Muscle layer of duodenum (tissue), 2 donors: ENCODE measurements at regions not wholly inside any gene's neighbourhood (a gene's known extent, or its start where the extent isn't known, plus 50 kb on each side); places are given as distances from the start of the nearest gene placed in this dataset.

Source experiments
- H3K27ac ChIP-seq: one replicate; pipeline ENCODE4 v1.7.0; 2013; ENCODE audit warnings: mild to moderate bottlenecking, low read length
- H3K27me3 ChIP-seq: one replicate; pipeline ENCODE4 v1.7.0; 2013; ENCODE audit warnings: low read depth, mild to moderate bottlenecking, control low read depth, low read length
- H3K36me3 ChIP-seq, 2 donors: one replicate each; pipeline ENCODE4 v1.7.0; 2013; ENCODE audit warnings: low read length in 2 of 2, control low read depth in 1 of 2, mild to moderate bottlenecking in 1 of 2; ENCODE audit not compliant: insufficient read depth in 2 of 2, control insufficient read depth in 1 of 2
- H3K4me1 ChIP-seq, 2 donors: one replicate each; pipeline ENCODE4 v1.7.0; 2013; ENCODE audit warnings: low read length in 2 of 2, mild to moderate bottlenecking in 2 of 2, control low read depth in 1 of 2, moderate library complexity in 1 of 2; ENCODE audit not compliant: insufficient read depth in 2 of 2, control insufficient read depth in 1 of 2
- H3K4me3 ChIP-seq, 2 donors: one replicate each; pipeline ENCODE4 v1.7.0; 2013; ENCODE audit warnings: low read length in 2 of 2, low read depth in 1 of 2, mild to moderate bottlenecking in 1 of 2
- H3K9me3 ChIP-seq, 2 donors: one replicate each; pipeline ENCODE4 v1.7.0; 2013; ENCODE audit warnings: low read length in 2 of 2, control low read depth in 1 of 2, mild to moderate bottlenecking in 1 of 2; ENCODE audit not compliant: control insufficient read depth in 1 of 2
- donor health status: healthy.

DNA sequence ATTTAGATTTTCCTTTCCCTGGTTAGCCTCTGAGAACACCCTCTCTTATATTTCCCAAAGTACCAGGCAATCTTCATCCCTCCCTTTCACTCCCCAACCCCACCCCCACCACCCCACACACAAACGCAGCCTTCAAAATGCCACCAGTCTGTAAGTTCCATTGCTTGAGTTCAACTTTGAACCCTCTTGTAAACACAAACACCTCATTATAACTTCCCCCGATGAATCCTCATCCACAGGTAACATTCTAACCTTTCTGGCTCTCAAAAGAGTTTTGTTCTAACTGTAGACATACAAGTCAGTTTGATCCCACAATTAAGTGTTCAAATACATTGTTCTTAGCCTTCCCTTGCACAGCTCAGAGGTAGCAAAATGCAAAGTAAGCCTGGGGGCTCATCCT is 199.4 kb upstream of the FOXN3 start:
- Histone ChIP-seq H3K27me3 (no peaks in the 10 kb centered on the region), H3K4me1 (peaks cover 10 to 39% of the 10 kb centered on the region in 2 donors), H3K9me3 (no peaks in the 10 kb centered on the region), H3K36me3 (no peaks in the 10 kb centered on the region), H3K4me3 (peak overlapping the region in 1 of 2 donors; percentile 87), H3K27ac (peak overlapping the region; percentile 89)

DNA sequence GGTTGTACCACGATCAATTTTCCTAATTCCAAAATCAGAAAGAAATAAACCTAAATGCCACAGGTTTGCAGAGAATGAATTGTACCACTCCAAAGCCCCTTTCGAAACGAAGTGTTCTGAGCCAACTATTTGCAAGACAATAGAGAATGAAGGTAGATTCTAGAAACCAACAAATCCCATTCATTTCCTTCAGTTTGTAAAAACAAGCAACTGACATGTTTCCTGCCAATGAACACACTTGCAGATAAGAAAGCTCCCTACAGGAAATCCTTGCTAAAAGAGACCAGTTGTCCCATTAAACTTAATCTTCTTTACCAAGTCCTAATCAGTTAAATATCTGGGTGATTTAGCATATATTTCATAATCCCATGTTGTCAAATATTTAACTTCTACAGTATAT is 198.4 kb upstream of the FOXN3 start:
- no peak overlapping the region for H3K4me3 ChIP-seq
- no peaks in the 10 kb centered on the region for H3K36me3 ChIP-seq
- H3K27me3 ChIP-seq = no peaks in the 10 kb centered on the region
- no peak overlapping the region for H3K27ac ChIP-seq
- peaks cover 10 to 39% of the 10 kb centered on the region in 2 donors for H3K4me1 ChIP-seq
- H3K9me3 ChIP-seq = no peaks in the 10 kb centered on the region

DNA sequence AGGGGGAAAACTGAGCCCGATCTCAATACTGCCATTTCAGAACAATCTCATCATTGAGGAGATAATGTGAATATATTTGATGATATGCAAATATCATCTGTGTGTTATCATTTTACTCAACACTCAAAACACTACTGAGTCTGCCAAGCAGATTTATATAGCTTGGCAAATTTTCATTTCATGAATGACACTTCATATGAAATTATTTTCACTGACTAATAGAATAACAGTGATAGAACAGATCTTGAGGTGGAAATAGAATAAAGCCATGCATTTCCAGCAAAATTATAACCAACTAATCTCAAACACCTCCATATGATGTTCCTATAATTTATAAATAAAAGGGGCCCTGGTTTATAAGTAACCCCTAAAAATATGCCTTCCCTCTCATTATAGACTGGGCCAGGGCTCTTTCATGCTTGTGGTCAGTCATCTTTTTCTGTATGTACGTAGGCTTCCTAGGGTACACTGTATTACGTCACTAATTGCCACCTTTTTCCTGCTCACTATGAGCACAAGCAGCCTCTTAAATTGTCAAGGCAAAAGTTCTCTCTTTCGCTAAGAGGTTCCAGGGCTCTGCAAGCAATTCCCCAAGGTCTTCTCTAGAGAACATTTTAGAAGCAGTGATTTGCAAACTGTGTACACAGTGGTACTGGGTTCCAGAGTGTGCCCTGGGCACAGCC is 197.1 kb upstream of the FOXN3 start:
- Histone ChIP-seq H3K27me3 (no peaks in the 10 kb centered on the region), H3K4me1 (peaks cover 10 to 39% of the 10 kb centered on the region in 2 donors), H3K36me3 (no peaks in the 10 kb centered on the region), H3K27ac (no peak overlapping the region), H3K9me3 (no peaks in the 10 kb centered on the region), H3K4me3 (no peak overlapping the region)

DNA sequence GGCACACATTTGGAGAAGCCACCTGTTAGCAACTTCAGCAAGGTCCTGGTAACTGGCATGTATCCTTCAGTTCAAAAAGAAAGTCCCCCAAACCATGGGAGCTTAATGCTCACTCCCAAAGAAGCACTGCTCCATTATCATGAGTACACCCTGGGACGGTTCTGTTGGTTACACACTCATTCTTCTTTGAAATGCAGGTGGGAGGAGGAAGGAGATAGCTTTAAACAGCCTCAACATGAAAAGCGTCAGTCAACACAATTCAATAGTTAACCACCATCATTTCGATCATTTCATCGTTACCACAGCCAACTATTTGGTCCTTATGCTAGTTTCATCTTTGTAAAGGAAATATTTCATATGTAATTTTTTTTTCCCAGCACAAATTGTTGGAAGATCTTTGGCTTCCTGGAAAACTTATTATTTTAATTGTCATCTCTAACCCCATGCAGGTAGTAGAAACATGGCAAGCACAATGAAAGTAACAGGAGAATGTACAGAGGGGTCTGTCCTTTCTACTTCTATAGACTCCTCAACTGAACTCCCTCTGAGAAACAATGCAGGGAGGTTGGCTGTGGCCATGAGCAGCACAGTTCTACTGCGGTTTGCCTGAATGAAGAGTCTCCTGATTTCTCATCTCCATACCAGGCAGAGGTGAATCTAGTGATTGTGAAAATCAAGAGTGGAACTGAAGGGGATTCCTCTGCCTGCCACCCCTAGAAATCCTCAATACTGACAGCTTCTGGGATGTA is 196.4 kb upstream of the FOXN3 start:
- no peaks in the 10 kb centered on the region for H3K36me3 ChIP-seq
- no peak overlapping the region for H3K4me3 ChIP-seq
- no peak overlapping the region for H3K27ac ChIP-seq
- no peaks in the 10 kb centered on the region for H3K27me3 ChIP-seq
- H3K4me1 ChIP-seq = peaks cover 10 to 39% of the 10 kb centered on the region in 2 donors
- no peaks in the 10 kb centered on the region for H3K9me3 ChIP-seq

DNA sequence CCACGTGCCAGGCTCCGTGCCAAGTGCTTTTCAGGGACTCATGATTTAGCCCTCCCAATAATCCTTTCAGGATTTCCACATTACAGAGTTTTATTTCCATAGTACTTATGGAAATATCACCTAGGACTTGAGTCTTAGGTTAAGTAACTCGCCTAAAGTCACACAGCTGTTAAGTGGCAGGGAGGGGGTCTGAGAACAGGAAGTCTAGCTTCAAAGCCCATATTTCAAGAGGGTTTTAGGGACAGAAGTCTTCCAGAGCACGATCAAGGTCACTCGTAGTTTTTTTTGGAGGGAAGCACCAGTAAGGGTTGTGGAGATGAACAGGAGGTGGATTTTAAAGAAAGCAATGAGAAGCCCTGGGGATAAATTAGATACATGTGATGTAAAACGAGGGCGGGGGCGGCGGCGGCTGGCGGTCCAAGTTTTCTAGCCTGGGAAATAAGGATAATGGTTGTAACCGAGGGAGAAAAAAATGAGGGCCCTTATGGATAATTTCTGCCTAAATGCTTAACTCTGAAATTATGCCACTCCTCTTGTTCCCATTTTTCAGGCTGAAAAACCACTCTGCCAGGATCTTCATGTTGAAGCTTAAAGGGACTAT is 192.6 kb upstream of the FOXN3 start:
- peaks cover 0 to 9% of the 10 kb centered on the region in 2 donors for H3K4me1 ChIP-seq
- H3K36me3 ChIP-seq = no peaks in the 10 kb centered on the region
- no peak overlapping the region for H3K4me3 ChIP-seq
- no peaks in the 10 kb centered on the region for H3K9me3 ChIP-seq
- no peak overlapping the region for H3K27ac ChIP-seq
- no peaks in the 10 kb centered on the region for H3K27me3 ChIP-seq

DNA sequence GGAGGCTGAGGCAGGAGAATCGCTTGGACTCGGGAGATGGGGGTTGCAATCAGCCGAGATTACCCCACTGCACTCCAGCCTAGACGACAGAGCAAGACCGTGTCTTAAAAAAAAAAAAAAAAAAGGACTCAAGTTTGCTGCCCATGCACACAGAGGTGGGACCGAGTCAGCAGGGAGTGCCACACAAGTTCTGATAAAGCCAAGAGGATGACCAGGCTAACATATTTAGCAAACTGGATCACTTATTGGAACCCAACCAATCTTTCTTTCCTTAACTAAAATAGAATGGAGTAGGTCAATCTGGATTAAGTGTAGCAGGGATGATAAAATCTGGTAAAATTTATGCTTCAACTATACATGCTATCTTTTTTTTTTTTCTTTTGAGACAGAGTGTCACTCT is 190.4 kb upstream of the FOXN3 start:
- H3K4me1 ChIP-seq = no peaks in the 10 kb centered on the region
- H3K4me3 ChIP-seq = no peak overlapping the region
- H3K9me3 ChIP-seq = no peaks in the 10 kb centered on the region
- no peak overlapping the region for H3K27ac ChIP-seq
- no peaks in the 10 kb centered on the region for H3K27me3 ChIP-seq
- H3K36me3 ChIP-seq = no peaks in the 10 kb centered on the region

DNA sequence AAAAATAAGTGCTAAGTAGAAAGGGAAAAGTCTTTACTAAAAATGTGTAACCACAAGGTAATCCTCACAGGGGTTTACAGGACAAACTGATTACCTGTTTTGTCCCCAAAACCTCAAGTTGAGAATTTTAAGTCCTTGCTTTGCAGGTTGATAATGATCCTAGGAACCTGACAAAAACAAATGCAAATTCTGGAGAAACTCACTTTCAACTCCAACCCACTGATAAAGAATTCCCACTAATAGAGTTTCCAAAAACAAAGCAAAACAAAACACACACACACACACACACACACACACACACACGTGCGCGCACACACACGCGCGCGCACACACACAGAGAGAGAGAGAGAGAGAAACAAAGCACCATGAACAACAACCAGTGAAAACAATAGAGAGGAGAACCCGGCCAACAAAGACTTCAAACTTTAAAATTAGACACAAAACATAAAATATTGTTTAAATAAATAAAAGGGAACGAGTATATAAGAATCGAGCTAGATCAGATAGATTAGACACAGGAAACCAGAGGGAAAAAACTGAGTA is 187.0 kb upstream of the FOXN3 start:
- H3K4me3 ChIP-seq = no peak overlapping the region
- peaks cover 3 to 8% of the 10 kb centered on the region in 2 donors for H3K9me3 ChIP-seq
- H3K27me3 ChIP-seq = no peaks in the 10 kb centered on the region
- no peak overlapping the region for H3K27ac ChIP-seq
- no peaks in the 10 kb centered on the region for H3K36me3 ChIP-seq
- H3K4me1 ChIP-seq = peaks cover 0 to 8% of the 10 kb centered on the region in 2 donors

DNA sequence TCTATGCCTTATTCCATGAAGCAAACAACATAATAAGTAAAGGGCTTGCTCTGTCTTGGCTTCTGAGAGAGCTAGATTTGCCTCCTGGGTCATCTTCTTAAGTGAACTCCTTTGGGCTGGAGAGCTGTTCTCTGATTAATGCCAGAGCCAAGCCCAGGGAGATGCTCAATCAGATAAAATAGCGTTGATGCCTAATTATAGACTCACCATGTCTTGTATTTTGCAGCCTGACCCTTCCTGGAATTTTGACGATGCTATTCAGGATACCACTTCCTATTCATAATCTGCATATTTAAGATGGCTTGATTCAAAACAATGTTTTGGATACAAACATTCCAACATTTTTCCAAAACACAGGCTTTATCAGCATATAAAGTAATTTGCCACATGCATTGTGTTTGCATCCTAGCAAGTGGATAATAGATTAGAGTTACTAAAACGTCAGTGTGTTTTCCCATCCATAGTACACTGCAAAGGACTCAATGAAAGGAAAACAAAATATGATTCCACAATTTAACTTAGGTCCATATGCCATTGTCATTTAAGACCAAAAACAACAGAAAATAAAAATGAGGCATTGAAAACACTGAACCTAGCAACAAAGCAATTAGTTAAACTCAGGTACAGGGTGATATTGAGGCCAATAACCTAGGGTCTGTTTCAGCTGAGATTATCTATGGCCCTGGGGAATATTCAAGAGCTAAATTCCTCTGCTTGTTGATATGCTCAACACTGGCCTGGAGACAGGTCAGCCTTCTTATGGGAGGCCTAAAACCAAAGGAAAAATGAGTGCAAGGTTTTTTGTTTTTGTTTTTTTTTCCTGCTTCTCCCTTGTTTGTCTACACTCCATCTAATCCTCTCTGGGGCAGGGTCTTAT is 184.2 kb upstream of the FOXN3 start:
- Histone ChIP-seq H3K27me3 (no peaks in the 10 kb centered on the region), H3K27ac (no peak overlapping the region), H3K4me1 (peaks cover 0 to 8% of the 10 kb centered on the region in 2 donors), H3K4me3 (no peak overlapping the region), H3K9me3 (peaks cover 10 to 13% of the 10 kb centered on the region in 2 donors), H3K36me3 (no peaks in the 10 kb centered on the region)

DNA sequence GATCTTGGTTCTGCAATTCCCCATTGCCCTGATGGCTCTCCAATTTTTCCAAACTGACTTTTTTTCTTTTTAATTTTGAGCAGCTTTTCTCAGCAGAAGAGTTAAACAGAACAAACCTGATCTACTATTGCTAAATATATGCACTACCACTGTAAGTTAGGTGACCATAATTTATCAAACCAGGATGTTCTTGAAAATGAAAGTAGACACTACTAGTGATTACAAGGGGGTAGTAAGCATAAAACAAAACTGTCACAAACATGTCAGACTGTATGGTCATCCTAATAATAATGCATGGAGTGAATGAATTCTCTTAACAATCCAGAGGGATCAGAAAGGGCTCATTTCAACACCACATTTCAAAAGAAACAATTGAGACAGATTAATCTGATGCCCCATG is 183.0 kb upstream of the FOXN3 start:
- no peaks in the 10 kb centered on the region for H3K36me3 ChIP-seq
- H3K27me3 ChIP-seq = no peaks in the 10 kb centered on the region
- no peak overlapping the region for H3K27ac ChIP-seq
- peaks cover 10 to 13% of the 10 kb centered on the region in 2 donors for H3K9me3 ChIP-seq
- no peak overlapping the region for H3K4me3 ChIP-seq
- H3K4me1 ChIP-seq = peaks cover 0 to 8% of the 10 kb centered on the region in 2 donors

DNA sequence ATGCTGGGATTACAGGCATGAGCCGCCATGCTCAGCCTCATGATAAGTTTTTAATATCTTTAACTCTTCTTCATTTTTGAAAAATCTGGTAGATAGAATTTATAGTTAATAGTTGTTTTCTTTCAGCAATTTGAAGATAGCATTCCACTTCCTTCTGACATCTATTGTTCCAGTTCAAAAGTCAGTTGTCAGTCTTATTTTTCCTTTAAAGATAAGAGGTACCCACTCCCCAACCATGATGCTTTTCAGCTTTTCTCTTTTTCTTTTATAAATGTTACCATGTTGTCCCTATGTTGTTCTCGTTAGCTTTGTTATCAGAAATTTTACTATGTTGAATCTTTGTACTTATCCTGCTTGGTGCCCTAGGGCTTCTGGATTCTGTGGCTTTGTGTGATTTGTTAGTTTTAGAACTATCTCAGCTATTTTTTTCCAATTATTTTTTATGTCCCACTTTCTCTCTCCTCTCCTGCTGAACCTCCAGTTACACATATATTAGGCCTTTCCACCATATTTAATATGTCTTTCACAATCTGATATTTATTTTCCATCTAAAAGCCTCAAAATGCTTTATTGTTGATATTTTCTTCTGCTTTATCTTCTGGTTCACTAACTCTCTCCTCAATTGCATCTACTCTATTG is 181.6 kb upstream of the FOXN3 start:
- Histone ChIP-seq H3K27ac (no peak overlapping the region), H3K9me3 (peaks cover 10 to 13% of the 10 kb centered on the region in 2 donors), H3K27me3 (no peaks in the 10 kb centered on the region), H3K4me1 (peaks cover 0 to 8% of the 10 kb centered on the region in 2 donors), H3K4me3 (no peak overlapping the region), H3K36me3 (no peaks in the 10 kb centered on the region)
